ENCODE measurements at regions not wholly inside any gene's neighbourhood (a gene's known extent, or its start where the extent isn't known, plus 50 kb on each side); places are given as distances from the start of the nearest gene placed in this dataset.
A peak's percentile ranks its signal among the peaks of the same experiment; 100 is the strongest.

- DNase-seq (ENCODE audit: low read depth), result no peak
These were observed 192.4 kb upstream of the IGF1R start for GRCh38 chr15:98455904-98456303.

GRCh38 chr15:98476559-98476958 lies 171.8 kb upstream of the IGF1R start:
- no peak for DNase-seq (ENCODE audit: low read depth)

GRCh38 chr15:98480844-98481243 lies 167.5 kb upstream of the IGF1R start:
- no peak for DNase-seq (ENCODE audit: low read depth)

GRCh38 chr15:98483575-98484130 lies 164.7 kb upstream of the IGF1R start:
- no peak for DNase-seq (ENCODE audit: low read depth)

GRCh38 chr15:98484914-98485313 lies 163.4 kb upstream of the IGF1R start:
- no peak for DNase-seq (ENCODE audit: low read depth)

GRCh38 chr15:98485451-98485850 lies 162.9 kb upstream of the IGF1R start:
- DNase-seq (ENCODE audit: low read depth), result no peak

GRCh38 chr15:98493966-98494511 lies 154.3 kb upstream of the IGF1R start:
- DNase-seq (ENCODE audit: low read depth), result no peak

GRCh38 chr15:98501192-98501591 lies 147.1 kb upstream of the IGF1R start:
- DNase-seq (ENCODE audit: low read depth), result no peak

GRCh38 chr15:98501632-98502031 lies 146.7 kb upstream of the IGF1R start:
- no peak for DNase-seq (ENCODE audit: low read depth)

- no peak for DNase-seq (ENCODE audit: low read depth)
These were observed 144.4 kb upstream of the IGF1R start for GRCh38 chr15:98503970-98504369.

- DNase-seq (ENCODE audit: low read depth), result no peak
These were observed 143.3 kb upstream of the IGF1R start for GRCh38 chr15:98504998-98505397.

- DNase-seq (ENCODE audit: low read depth), result no peak
These were observed 142.7 kb upstream of the IGF1R start for GRCh38 chr15:98505611-98506031.

GRCh38 chr15:98506172-98506571 lies 142.2 kb upstream of the IGF1R start:
- DNase-seq (ENCODE audit: low read depth), result no peak

GRCh38 chr15:98506711-98507110 lies 141.6 kb upstream of the IGF1R start:
- DNase-seq (ENCODE audit: low read depth), result no peak

GRCh38 chr15:98513428-98513986 lies 134.8 kb upstream of the IGF1R start:
- DNase-seq (ENCODE audit: low read depth), result no peak

GRCh38 chr15:98514034-98514622 lies 134.2 kb upstream of the IGF1R start:
- no peak for DNase-seq (ENCODE audit: low read depth)

- peak; percentile 6 for DNase-seq (ENCODE audit: low read depth)
These were observed 129.3 kb upstream of the IGF1R start for GRCh38 chr15:98518823-98519561.

GRCh38 chr15:98519767-98520550 lies 128.4 kb upstream of the IGF1R start:
- no peak for DNase-seq (ENCODE audit: low read depth)

- no peak for DNase-seq (ENCODE audit: low read depth)
These were observed 126.2 kb upstream of the IGF1R start for GRCh38 chr15:98522127-98522526.

GRCh38 chr15:98523912-98524662 lies 124.3 kb upstream of the IGF1R start:
- DNase-seq (ENCODE audit: low read depth), result no peak

All from stimulated activated CD8-positive, alpha-beta memory T cell treated with anti-CD3 and anti-CD28 coated beads, Interleukin-4, amount 100 ng/mL, for 24 hours (primary cell).